ENCODE measurements at regions not wholly inside any gene's neighbourhood (a gene's known extent, or its start where the extent isn't known, plus 50 kb on each side); places are given as distances from the start of the nearest gene placed in this dataset.

DNA sequence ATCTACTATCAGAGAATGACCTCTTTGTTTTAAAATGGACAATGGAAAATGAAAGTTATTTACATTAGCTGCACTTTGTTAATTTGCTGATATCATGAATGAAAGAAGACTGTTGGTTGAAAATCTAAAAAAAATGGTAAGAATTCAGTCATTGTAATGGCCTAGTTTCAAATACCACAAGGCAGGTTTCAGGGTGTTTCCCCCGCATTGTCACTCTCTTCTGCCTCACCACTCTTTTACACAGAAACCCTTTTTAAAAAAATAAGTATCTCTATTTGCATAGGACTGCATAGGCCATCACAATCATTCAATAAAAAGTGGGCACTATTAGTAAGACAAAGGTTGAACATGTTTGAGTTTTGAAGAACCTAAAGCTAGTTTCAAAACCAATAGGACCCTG, 737.1 kb downstream of the INHBA start:
- no peaks in the 10 kb centered on the region for H4K20me1 ChIP-seq (ENCODE audit: control insufficient read depth, insufficient read depth, insufficient read length)
- Mint-ChIP-seq H3K9me3 (peaks cover 0 to 10% of the 10 kb centered on the region in 2 experiments; a peak in 3 of 5 replicates), H3K4me1 (no peaks in the 10 kb centered on the region; a peak in 1 of 4 replicates), H3K27me3 (ENCODE audit: low read depth) (no peaks in the 10 kb centered on the region), H3K27ac (no peak overlapping the region), H3K36me3 (ENCODE audit: insufficient read depth in 1 of 3, low read depth in 3 of 3) (0 out of 7 replicates have a peak, but pooled peaks cover 0 to 1% (median 0%) of the 10 kb centered on the region in 3 experiments), H3K4me3 (no peak overlapping the region)
- no peak overlapping the region for H4K91ac ChIP-seq (ENCODE audit: insufficient read length, low read depth, low read length)
- H3K18ac ChIP-seq (ENCODE audit: insufficient read length, low read depth, low read length): no peak overlapping the region
- H2AK5ac ChIP-seq (ENCODE audit: insufficient read length, low read length): no peak overlapping the region
- no peak overlapping the region for H3K9ac ChIP-seq (ENCODE audit: extremely low read depth, insufficient read length, low read length)
- H3K4me1 ChIP-seq (ENCODE audit: insufficient read depth, low read length): no peaks in the 10 kb centered on the region
- no peak overlapping the region for H3K4ac ChIP-seq (ENCODE audit: low read depth, low read length)
- H3K27ac ChIP-seq (ENCODE audit: insufficient read length, low read depth, low read length): no peak overlapping the region
- no peak overlapping the region for H2BK20ac ChIP-seq (ENCODE audit: low read depth, low read length, poor library complexity, severe bottlenecking)
- no peaks in the 10 kb centered on the region for H3K9me3 ChIP-seq (ENCODE audit: control insufficient read depth, low read depth, low read length)
- H3K79me1 ChIP-seq (ENCODE audit: insufficient read depth, low read depth, low read length, poor library complexity, severe bottlenecking): no peaks in the 10 kb centered on the region
- no peak overlapping the region for H4K8ac ChIP-seq (replicated peaks; ENCODE audit: insufficient read length, low read depth, low read length)
- H3K79me2 ChIP-seq (ENCODE audit: insufficient read depth, low read length): no peaks in the 10 kb centered on the region
- no peak overlapping the region for H3K14ac ChIP-seq (ENCODE audit: insufficient read depth, low read length)
- DNase-seq: no peak
- H3K4me2 ChIP-seq (ENCODE audit: insufficient read depth, insufficient read length, low read length): no peak overlapping the region
- H2BK12ac ChIP-seq (ENCODE audit: insufficient read length, low read depth, low read length): no peak overlapping the region
- H3K23me2 ChIP-seq (ENCODE audit: insufficient read length, low read depth, low read length, poor library complexity, severe bottlenecking): no peaks in the 10 kb centered on the region
- H3T11ph ChIP-seq (ENCODE audit: low read length): no peak overlapping the region
- no peaks in the 10 kb centered on the region for H3K27me3 ChIP-seq (ENCODE audit: insufficient read depth, low read length)
- no peak overlapping the region for H2BK15ac ChIP-seq (ENCODE audit: low read depth, low read length)
- no CpG with 5 or more reads among the region's 1 CpG for WGBS (ENCODE audit: extremely low coverage, insufficient read length, low lambda C conversion rate)
- H2BK120ac ChIP-seq (ENCODE audit: low read depth, low read length, poor library complexity, severe bottlenecking): no peak overlapping the region
- no peak overlapping the region for H2AFZ ChIP-seq (ENCODE audit: low read length)
- TF ChIP-seq, protein P1, sequence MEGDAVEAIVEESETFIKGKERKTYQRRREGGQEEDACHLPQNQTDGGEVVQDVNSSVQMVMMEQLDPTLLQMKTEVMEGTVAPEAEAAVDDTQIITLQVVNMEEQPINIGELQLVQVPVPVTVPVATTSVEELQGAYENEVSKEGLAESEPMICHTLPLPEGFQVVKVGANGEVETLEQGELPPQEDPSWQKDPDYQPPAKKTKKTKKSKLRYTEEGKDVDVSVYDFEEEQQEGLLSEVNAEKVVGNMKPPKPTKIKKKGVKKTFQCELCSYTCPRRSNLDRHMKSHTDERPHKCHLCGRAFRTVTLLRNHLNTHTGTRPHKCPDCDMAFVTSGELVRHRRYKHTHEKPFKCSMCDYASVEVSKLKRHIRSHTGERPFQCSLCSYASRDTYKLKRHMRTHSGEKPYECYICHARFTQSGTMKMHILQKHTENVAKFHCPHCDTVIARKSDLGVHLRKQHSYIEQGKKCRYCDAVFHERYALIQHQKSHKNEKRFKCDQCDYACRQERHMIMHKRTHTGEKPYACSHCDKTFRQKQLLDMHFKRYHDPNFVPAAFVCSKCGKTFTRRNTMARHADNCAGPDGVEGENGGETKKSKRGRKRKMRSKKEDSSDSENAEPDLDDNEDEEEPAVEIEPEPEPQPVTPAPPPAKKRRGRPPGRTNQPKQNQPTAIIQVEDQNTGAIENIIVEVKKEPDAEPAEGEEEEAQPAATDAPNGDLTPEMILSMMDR (conservative IDR thresholded peaks at IDR 0.05): no peak
- H4K5ac ChIP-seq (ENCODE audit: insufficient read length, low read depth, low read length): no peak overlapping the region
- no peak overlapping the region for H2BK5ac ChIP-seq (ENCODE audit: insufficient read length, low read length)
- no peak overlapping the region for H3K56ac ChIP-seq (ENCODE audit: insufficient read length, low read depth, low read length)
- no peak overlapping the region for H3K23ac ChIP-seq (ENCODE audit: insufficient read length, low read depth, low read length)

All from H9 (cell line).